ENCODE measurements at regions not wholly inside any gene's neighbourhood (a gene's known extent, or its start where the extent isn't known, plus 50 kb on each side); places are given as distances from the start of the nearest gene placed in this dataset.

DNA sequence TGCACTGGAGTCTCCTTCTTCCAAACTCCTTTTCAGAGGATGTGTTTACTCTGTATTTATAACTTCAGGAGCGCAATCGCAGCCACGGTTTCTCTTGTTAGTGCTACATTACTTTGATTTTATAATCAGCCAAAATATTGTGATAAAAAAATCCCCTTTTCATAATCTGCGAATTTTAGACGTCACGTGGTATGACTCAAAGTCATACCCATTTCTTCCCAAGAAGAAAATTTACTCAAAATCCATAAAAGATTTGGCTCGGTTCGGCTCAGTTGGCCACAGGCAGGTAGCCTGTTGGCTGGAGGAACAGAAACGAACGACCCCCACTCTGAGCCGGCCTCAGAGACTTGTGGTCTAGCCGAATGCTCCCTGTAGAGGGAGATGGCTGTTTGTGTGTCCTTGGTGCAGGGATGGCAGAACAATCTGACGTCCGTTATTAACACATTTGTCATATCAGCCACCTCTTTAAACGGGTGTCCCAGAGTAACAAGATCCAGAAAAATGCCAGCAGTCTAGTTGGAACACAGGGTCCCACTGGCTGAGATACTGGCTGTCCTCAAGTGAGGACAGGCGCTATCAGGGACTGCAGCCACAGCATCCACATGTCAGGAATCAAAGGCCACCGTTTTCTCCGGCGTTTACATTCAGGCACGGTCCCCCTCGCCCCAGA, 247.6 kb downstream of the DLL1 start:
- WGBS, 2 experiments (ENCODE audit: low coverage in 1 of 2, low lambda C conversion rate in 2 of 2, missing lambda C conversion rate in 2 of 2), result 91 to 92% methylated on average over 21 of the region's 21 CpGs
- in situ Hi-C loops (cut with MboI), result no loop called here

DNA sequence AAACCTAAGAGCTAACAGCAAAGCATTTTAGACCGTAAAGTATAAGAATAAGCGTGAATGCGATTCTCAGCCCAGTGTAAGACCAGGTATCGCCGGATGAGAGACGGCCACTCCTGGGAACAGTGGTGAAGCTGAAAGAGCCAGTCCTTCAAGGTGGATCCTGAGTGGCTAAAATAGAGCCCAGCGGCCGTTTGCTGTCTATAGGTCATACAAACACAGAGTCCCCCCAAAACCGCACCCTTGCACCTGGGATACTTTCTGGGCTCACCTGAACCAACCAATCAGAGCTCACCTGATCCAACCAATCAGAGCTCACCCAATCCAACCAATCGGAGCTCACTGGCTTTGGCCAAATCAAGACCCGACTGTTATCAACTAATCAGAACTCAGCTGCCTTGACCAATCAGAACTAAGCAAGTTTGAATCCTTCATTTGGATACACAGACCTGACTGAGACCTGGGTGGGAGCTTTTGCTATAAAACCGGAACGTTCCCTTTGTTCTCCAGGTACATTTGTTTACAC, 248.2 kb downstream of the DLL1 start:
- H4K20me1 ChIP-seq (ENCODE audit: insufficient read depth), result no peaks in the 10 kb centered on the region
- H3K9me3 ChIP-seq (ENCODE audit: low read depth), result no peaks in the 10 kb centered on the region
- no peak overlapping the region for H3K4me2 ChIP-seq (ENCODE audit: unreplicated experiment)
- H3F3A ChIP-seq (ENCODE audit: insufficient read depth), result no peaks in the 10 kb centered on the region; the same call in 1 of the 2 replicates
- H3K27me3 ChIP-seq (replicated peaks; ENCODE audit: insufficient read depth), result no peaks in the 10 kb centered on the region
- H3K4me3 ChIP-seq, result no peak overlapping the region
- in situ Hi-C loops (cut with MboI), result no loop called here
- DNase-seq, result no peak
- H3K27ac ChIP-seq, result no peak overlapping the region
- no peak for TF ChIP-seq EZH2 (IDR thresholded peaks at IDR 0.05; ENCODE audit: insufficient read depth, poor library complexity, severe bottlenecking)
- TF ChIP-seq EZH2phosphoT487 (IDR thresholded peaks at IDR 0.05; ENCODE audit: insufficient read depth, low read depth), result no peak
- WGBS, 2 experiments (ENCODE audit: low coverage in 1 of 2, low lambda C conversion rate in 2 of 2, missing lambda C conversion rate in 2 of 2), result 85 to 91% methylated on average over 13 of the region's 13 CpGs
- no peaks in the 10 kb centered on the region for H3K9me2 ChIP-seq (ENCODE audit: insufficient read depth)
- H3K79me2 ChIP-seq (ENCODE audit: insufficient read depth), result no peaks in the 10 kb centered on the region
- H3K9ac ChIP-seq, result no peak overlapping the region
- H3K4me1 ChIP-seq (ENCODE audit: insufficient read depth), result peaks cover 9% of the 10 kb centered on the region; the same call in 1 of the 2 replicates
- H3K36me3 ChIP-seq (ENCODE audit: low read depth), result no peaks in the 10 kb centered on the region
- H2AFZ ChIP-seq, result no peak overlapping the region

More for the DNA sequence above, 247.6 kb downstream of the DLL1 start:
- H2AFZ ChIP-seq, result no peak overlapping the region
- no peaks in the 10 kb centered on the region for H4K20me1 ChIP-seq (ENCODE audit: insufficient read depth)
- H3K9me3 ChIP-seq (ENCODE audit: low read depth), result no peaks in the 10 kb centered on the region
- no peaks in the 10 kb centered on the region; the same call in 1 of the 2 replicates for H3F3A ChIP-seq (ENCODE audit: insufficient read depth)
- H3K36me3 ChIP-seq (ENCODE audit: low read depth), result no peaks in the 10 kb centered on the region
- no peak overlapping the region for H3K4me3 ChIP-seq
- DNase-seq, result no peak
- no peaks in the 10 kb centered on the region for H3K79me2 ChIP-seq (ENCODE audit: insufficient read depth)
- TF ChIP-seq EZH2phosphoT487 (IDR thresholded peaks at IDR 0.05; ENCODE audit: insufficient read depth, low read depth), result no peak
- no peak for TF ChIP-seq EZH2 (IDR thresholded peaks at IDR 0.05; ENCODE audit: insufficient read depth, poor library complexity, severe bottlenecking)
- no peaks in the 10 kb centered on the region for H3K27me3 ChIP-seq (replicated peaks; ENCODE audit: insufficient read depth)
- H3K4me1 ChIP-seq (ENCODE audit: insufficient read depth), result 0 out of 2 replicates have a peak, but pooled peaks cover 5% of the 10 kb centered on the region
- no peaks in the 10 kb centered on the region for H3K9me2 ChIP-seq (ENCODE audit: insufficient read depth)
- H3K9ac ChIP-seq, result no peak overlapping the region
- H3K4me2 ChIP-seq (ENCODE audit: unreplicated experiment), result no peak overlapping the region
- H3K27ac ChIP-seq, result no peak overlapping the region

DNA sequence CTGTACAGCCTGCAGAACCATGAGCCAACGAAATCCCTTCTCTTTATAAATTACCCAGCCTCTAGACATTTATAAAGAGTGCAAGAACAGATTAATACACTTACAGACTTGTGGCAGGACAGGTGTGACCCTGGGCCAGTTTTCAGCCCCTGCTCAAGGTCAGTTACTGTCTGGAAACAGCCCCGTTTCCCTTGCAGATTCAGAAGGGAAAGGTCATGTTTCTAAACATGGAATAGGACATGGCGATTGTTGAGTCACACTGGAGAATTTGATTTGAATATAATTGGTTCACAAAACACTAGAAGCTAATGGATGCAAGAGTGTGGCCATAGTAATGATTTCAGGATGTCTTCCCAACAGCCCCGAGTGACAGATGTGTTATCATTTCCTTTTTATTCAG, 248.8 kb downstream of the DLL1 start:
- H3K9me3 ChIP-seq (ENCODE audit: low read depth), result no peaks in the 10 kb centered on the region
- no peak for DNase-seq
- no peaks in the 10 kb centered on the region for H3K79me2 ChIP-seq (ENCODE audit: insufficient read depth)
- H3K9me2 ChIP-seq (ENCODE audit: insufficient read depth), result no peaks in the 10 kb centered on the region
- H3K36me3 ChIP-seq (ENCODE audit: low read depth), result no peaks in the 10 kb centered on the region
- no peaks in the 10 kb centered on the region for H4K20me1 ChIP-seq (ENCODE audit: insufficient read depth)
- H3K27me3 ChIP-seq (replicated peaks; ENCODE audit: insufficient read depth), result no peaks in the 10 kb centered on the region
- no peaks in the 10 kb centered on the region for H3F3A ChIP-seq (ENCODE audit: insufficient read depth)
- no peak overlapping the region for H3K27ac ChIP-seq
- no peak overlapping the region for H2AFZ ChIP-seq
- H3K4me1 ChIP-seq (ENCODE audit: insufficient read depth), result peaks cover 12% of the 10 kb centered on the region; the same call in 1 of the 2 replicates
- WGBS, 2 experiments (ENCODE audit: low coverage in 1 of 2, low lambda C conversion rate in 2 of 2, missing lambda C conversion rate in 2 of 2), result 59 to 64% methylated on average over 4 of the region's 4 CpGs
- H3K4me2 ChIP-seq (ENCODE audit: unreplicated experiment), result no peak overlapping the region
- in situ Hi-C loops (cut with MboI), result no loop called here
- no peak overlapping the region for H3K4me3 ChIP-seq
- H3K9ac ChIP-seq, result no peak overlapping the region
- TF ChIP-seq EZH2 (IDR thresholded peaks at IDR 0.05; ENCODE audit: insufficient read depth, poor library complexity, severe bottlenecking) (no peak), EZH2phosphoT487 (IDR thresholded peaks at IDR 0.05; ENCODE audit: insufficient read depth, low read depth) (no peak)

DNA sequence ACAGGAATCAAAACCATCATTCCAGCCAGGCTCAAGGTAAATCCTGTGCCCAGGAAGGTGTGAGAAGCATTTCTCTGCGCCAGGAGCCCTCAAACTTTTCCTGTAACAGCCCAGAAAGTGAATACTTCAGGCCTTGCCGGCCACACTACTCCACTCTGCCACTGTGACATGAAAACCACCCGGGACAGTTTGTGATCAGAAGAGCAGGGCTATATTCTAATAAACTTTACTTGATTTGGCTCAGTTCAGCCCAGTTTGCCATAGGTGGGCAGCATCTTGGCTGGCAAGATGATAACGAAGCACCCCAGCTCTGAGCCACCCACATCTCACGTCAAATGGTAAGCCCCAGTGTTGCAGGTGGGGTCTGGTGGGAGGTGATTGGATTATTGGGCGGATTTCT, 249.4 kb downstream of the DLL1 start:
- no peak overlapping the region for H3K4me2 ChIP-seq (ENCODE audit: unreplicated experiment)
- peaks cover 10% of the 10 kb centered on the region; the same call in 1 of the 2 replicates for H3K4me1 ChIP-seq (ENCODE audit: insufficient read depth)
- TF ChIP-seq EZH2 (IDR thresholded peaks at IDR 0.05; ENCODE audit: insufficient read depth, poor library complexity, severe bottlenecking) (no peak), EZH2phosphoT487 (IDR thresholded peaks at IDR 0.05; ENCODE audit: insufficient read depth, low read depth) (no peak)
- no peaks in the 10 kb centered on the region for H3K9me3 ChIP-seq (ENCODE audit: low read depth)
- in situ Hi-C loops (cut with MboI), result no loop called here
- no peak for DNase-seq
- no peaks in the 10 kb centered on the region for H4K20me1 ChIP-seq (ENCODE audit: insufficient read depth)
- no peaks in the 10 kb centered on the region for H3K9me2 ChIP-seq (ENCODE audit: insufficient read depth)
- no peak overlapping the region for H2AFZ ChIP-seq
- H3K9ac ChIP-seq, result no peak overlapping the region
- H3K27me3 ChIP-seq (replicated peaks; ENCODE audit: insufficient read depth), result no peaks in the 10 kb centered on the region
- H3K79me2 ChIP-seq (ENCODE audit: insufficient read depth), result no peaks in the 10 kb centered on the region
- no peaks in the 10 kb centered on the region for H3F3A ChIP-seq (ENCODE audit: insufficient read depth)
- H3K4me3 ChIP-seq, result no peak overlapping the region
- H3K27ac ChIP-seq, result no peak overlapping the region
- no peaks in the 10 kb centered on the region for H3K36me3 ChIP-seq (ENCODE audit: low read depth)
- 64 to 75% methylated on average over 6 of the region's 6 CpGs for WGBS, 2 experiments (ENCODE audit: low coverage in 1 of 2, low lambda C conversion rate in 2 of 2, missing lambda C conversion rate in 2 of 2)
